ENCODE measurements at regions not wholly inside any gene's neighbourhood (a gene's known extent, or its start where the extent isn't known, plus 50 kb on each side); places are given as distances from the start of the nearest gene placed in this dataset.

DNA sequence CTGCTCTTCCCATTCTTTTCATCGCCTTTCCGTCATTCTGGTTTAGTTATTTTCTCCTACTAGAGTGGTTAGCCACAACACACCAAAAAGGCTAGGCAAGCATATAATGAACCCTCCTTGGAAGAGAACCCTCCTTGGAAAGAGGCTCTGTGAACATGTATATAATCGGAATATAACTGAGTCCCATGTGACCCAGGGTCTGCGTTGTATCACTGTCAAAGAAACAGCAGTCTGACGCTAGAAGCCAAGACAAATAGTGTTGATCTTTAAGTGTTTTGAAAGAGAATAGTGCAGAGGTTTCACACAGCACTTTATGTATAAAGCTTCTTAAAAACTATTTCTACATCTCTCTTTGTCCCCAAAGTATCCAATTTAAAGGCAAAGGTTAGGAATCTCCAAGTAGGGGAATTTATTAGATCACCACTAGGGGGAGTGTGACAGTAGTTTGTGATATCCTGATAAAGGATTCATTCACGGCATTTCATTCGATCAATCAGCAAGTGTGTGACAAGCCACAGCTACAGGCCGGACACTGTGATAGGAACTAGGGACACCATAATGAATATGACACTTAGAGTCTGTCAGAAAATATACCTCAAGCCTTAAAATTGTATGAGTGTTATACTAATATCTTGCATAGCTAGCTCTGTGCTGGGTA is 395.3 kb downstream of the CD109 start:
- POLR2A ChIA-PET, result no interaction called here
- H3K4me3 Mint-ChIP-seq, result no peak overlapping the region
- CTCF ChIA-PET, result interaction anchor here (0.7 to 5.0 kb wide), 10 partner anchors 13 to 1118 kb away, joined by 3 to 53 read pairs (median 3); no protein-coding TSS in a partner anchor

DNA sequence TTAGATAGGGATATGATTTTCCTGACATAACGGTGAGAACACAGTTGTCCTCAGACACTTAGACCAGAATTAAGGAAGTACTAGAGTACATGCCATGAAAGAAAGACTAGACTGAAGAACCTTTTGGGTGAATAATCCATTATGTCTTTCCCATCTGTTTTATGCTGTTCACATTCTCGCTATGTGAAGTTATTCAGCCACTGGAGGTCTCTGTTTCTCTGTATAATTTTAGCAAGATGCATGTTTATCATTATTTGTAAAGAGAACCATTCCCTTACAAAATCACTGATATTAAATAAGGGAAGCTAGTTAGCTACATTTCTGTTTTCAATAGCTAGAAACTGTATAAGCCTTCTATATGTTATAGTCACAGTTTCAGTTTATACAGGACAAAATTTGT is 391.9 kb downstream of the CD109 start:
- Mint-ChIP-seq H3K4me1 (no peaks in the 10 kb centered on the region), H3K27me3 (no peaks in the 10 kb centered on the region), H3K4me3 (no peak overlapping the region), H3K9me3 (no peaks in the 10 kb centered on the region), H3K36me3 (ENCODE audit: low read depth) (no peaks in the 10 kb centered on the region), H3K27ac (no peak overlapping the region)
- ChIA-PET CTCF (no interaction called here), POLR2A (no interaction called here)
- DNase-seq, result no peak

More for the DNA sequence above, 395.3 kb downstream of the CD109 start:
- no peak overlapping the region for H3K27ac Mint-ChIP-seq
- DNase-seq, result no peak
- H3K27me3 Mint-ChIP-seq, result no peaks in the 10 kb centered on the region
- H3K4me1 Mint-ChIP-seq, result no peaks in the 10 kb centered on the region
- no peaks in the 10 kb centered on the region for H3K36me3 Mint-ChIP-seq (ENCODE audit: low read depth)
- no peaks in the 10 kb centered on the region for H3K9me3 Mint-ChIP-seq

DNA sequence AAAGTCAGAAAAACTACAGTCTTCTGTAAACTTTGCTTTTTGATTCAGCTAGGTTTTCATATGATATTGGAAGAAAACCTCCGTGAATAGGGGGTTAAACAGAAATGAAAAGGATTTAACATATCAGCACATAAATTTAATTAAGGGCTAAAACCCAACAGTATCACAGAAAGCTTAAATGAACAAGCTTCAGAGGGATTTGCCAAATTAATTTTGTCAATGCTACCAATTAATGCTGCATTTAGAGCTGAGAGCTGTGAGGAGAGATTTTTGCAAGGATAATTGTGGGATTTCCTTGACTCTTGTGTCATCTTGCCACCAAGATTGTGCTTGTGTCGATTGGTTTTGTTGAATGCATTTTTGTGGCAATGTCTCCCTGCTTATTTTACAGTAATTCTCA is 379.9 kb downstream of the CD109 start:
- DNase-seq, result no peak
- Mint-ChIP-seq H3K36me3 (ENCODE audit: low read depth) (no peaks in the 10 kb centered on the region), H3K27me3 (no peaks in the 10 kb centered on the region), H3K27ac (no peak overlapping the region), H3K4me1 (no peaks in the 10 kb centered on the region), H3K9me3 (no peaks in the 10 kb centered on the region), H3K4me3 (no peak overlapping the region)
- ChIA-PET CTCF (no interaction called here), POLR2A (no interaction called here)

DNA sequence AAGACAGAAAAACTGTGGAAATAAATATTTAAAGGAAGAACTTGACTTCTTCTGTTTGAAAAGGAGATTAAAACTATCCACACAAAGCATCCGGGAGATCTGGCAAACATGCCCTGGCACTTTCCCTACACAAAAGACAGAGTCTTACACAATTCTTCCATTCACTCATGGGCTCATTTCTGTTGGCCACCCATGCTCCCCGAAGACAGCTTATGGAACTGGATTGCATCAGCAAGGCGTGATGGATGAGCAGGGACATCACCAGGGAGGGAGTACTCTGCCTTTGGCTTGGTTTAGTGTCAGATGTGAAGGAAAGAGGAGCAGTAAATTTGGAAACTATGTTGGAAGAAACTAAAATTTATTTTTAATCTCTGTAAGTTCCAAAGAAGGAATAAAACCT is 379.3 kb downstream of the CD109 start:
- DNase-seq, result no peak
- ChIA-PET POLR2A (no interaction called here), CTCF (no interaction called here)
- H3K36me3 Mint-ChIP-seq (ENCODE audit: low read depth), result no peaks in the 10 kb centered on the region
- H3K27me3 Mint-ChIP-seq, result no peaks in the 10 kb centered on the region
- no peaks in the 10 kb centered on the region for H3K4me1 Mint-ChIP-seq
- no peak overlapping the region for H3K27ac Mint-ChIP-seq
- H3K4me3 Mint-ChIP-seq, result no peak overlapping the region
- no peaks in the 10 kb centered on the region for H3K9me3 Mint-ChIP-seq

DNA sequence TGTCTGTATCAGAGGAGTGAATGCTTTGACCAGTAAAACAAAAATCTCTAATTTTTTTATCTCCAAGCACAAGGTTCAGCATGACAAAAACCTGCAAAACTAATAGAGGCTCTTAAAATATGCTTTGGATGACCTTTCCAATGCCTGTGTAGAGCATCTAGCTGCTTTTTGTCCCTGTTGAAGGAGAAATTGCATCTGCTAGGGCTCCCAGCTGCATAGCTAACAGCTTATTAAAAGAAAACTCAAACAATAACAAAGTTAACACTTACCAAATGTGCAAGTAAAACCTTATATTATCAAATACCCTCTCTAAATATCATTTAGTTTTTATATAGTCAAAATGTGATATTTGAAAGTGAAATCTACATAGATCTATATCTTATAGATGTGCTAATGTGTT is 378.6 kb downstream of the CD109 start:
- no peaks in the 10 kb centered on the region for H3K36me3 Mint-ChIP-seq (ENCODE audit: low read depth)
- H3K4me3 Mint-ChIP-seq, result no peak overlapping the region
- no peaks in the 10 kb centered on the region for H3K9me3 Mint-ChIP-seq
- no peaks in the 10 kb centered on the region for H3K4me1 Mint-ChIP-seq
- ChIA-PET CTCF (no interaction called here), POLR2A (no interaction called here)
- no peaks in the 10 kb centered on the region for H3K27me3 Mint-ChIP-seq
- H3K27ac Mint-ChIP-seq, result no peak overlapping the region
- no peak for DNase-seq

DNA sequence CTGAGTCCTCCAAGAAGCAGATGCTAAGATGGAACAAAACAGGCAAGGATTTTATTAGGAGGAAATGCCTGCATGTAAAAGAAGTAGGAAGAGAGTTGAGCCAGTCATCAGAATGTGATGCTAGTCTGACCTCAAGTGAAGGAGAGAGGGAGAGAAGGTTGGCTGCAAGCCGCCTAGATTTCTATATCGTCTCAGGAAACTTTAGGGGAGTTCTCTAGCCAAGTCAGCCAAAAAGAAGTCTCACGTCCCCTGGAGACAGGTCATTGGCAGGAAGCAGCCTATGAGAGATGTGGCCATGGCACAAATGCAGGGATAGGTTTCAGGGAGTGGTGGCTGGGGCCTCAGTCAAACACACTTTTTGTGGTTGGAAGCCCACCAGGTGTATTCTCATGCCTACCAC is 378.0 kb downstream of the CD109 start:
- Mint-ChIP-seq H3K27ac (no peak overlapping the region), H3K4me3 (no peak overlapping the region), H3K36me3 (ENCODE audit: low read depth) (no peaks in the 10 kb centered on the region), H3K27me3 (no peaks in the 10 kb centered on the region), H3K4me1 (no peaks in the 10 kb centered on the region), H3K9me3 (no peaks in the 10 kb centered on the region)
- CTCF ChIA-PET, result no interaction called here
- POLR2A ChIA-PET, result no interaction called here
- DNase-seq, result no peak

DNA sequence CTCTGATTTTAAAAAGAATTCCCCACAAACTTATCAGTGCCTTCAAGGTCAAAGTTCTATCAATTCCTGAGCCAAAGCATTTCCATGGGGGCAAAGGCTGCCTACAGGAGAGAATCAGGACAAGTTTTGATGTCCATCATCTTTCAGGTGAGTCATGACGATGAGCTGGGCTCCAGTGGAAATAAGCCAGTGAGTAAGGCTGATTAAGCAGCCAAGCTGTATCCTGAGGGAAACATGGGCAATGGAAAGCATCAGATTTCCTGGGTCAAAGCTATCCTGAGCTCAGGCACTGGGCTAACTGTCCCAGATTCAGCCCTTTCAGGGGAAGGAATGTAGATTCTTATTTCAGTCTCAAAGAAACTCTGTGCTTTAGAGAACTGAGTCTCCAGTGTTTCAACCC is 377.4 kb downstream of the CD109 start:
- Mint-ChIP-seq H3K27ac (no peak overlapping the region), H3K36me3 (ENCODE audit: low read depth) (no peaks in the 10 kb centered on the region), H3K27me3 (no peaks in the 10 kb centered on the region), H3K9me3 (no peaks in the 10 kb centered on the region), H3K4me3 (no peak overlapping the region), H3K4me1 (no peaks in the 10 kb centered on the region)
- ChIA-PET POLR2A (no interaction called here), CTCF (no interaction called here)
- DNase-seq, result no peak

DNA sequence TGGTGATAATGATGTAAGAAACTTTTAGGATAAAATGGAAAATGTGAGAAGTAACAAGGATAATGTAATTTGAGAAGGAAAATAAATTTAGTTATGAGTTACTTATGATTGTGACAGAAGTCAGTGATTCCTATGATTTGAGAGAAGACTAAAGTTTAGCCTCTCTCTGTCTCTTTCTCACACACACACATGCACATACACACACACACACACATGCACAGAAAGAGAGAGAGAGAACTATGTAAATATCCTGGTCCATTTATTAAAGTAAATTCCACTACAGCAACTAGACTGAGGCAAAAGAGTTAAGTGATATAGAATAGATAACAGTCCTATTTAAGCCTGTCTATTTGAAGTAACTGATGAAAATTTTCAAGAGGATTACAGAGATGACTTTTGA is 375.2 kb downstream of the CD109 start:
- Mint-ChIP-seq H3K9me3 (no peaks in the 10 kb centered on the region), H3K27ac (no peak overlapping the region), H3K36me3 (ENCODE audit: low read depth) (no peaks in the 10 kb centered on the region), H3K4me1 (no peaks in the 10 kb centered on the region), H3K27me3 (peaks cover 2% of the 10 kb centered on the region), H3K4me3 (no peak overlapping the region)
- no peak for DNase-seq
- POLR2A ChIA-PET, result no interaction called here
- CTCF ChIA-PET, result no interaction called here

DNA sequence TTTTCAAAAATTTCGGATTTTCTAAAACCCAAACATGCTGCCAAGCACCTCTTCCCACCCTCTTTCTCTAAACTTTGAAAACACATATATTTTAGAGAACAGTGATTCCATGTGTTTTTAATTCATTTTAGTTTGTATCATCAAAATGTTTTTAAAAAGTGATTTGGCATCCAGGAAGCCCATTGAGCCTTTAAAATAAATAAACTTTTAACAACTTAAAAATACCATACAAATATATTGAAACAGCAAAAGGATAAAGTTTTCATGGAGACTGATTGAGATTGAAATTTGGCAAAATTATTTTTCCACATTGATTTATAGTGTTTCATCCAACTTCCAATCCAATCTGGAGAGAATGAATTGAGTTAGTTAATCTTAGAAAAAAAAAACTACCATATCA is 374.7 kb downstream of the CD109 start:
- Mint-ChIP-seq H3K27me3 (peaks cover 3% of the 10 kb centered on the region), H3K4me3 (no peak overlapping the region), H3K4me1 (no peaks in the 10 kb centered on the region), H3K36me3 (ENCODE audit: low read depth) (no peaks in the 10 kb centered on the region), H3K9me3 (no peaks in the 10 kb centered on the region), H3K27ac (no peak overlapping the region)
- ChIA-PET POLR2A (no interaction called here), CTCF (no interaction called here)
- no peak for DNase-seq

DNA sequence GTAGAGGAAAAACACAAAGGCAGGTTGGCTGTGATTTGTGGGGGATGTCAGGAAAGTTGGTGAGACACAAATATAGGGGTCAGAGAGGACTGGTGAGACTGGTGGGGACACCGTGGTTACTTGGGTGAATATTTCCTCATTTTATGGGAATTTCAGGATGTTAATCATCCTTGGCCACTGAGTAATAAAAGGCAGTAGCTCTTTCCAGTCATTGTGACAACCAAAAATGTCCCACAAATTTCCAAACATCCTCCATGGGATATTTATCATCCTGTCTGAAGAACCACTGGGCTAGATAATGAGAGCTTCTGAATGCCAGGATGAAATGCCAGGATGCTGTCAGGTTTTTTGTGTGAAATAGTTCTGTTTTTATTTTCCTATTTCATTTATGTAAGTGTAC is 374.1 kb downstream of the CD109 start:
- no peak for DNase-seq
- ChIA-PET POLR2A (no interaction called here), CTCF (interaction anchor here (0.8 kb wide), 1 partner anchor 21 kb away, joined by 3 read pairs; no protein-coding TSS in a partner anchor)
- Mint-ChIP-seq H3K27me3 (peaks cover 3% of the 10 kb centered on the region), H3K9me3 (no peaks in the 10 kb centered on the region), H3K36me3 (ENCODE audit: low read depth) (no peaks in the 10 kb centered on the region), H3K4me1 (no peaks in the 10 kb centered on the region), H3K4me3 (no peak overlapping the region), H3K27ac (no peak overlapping the region)

DNA sequence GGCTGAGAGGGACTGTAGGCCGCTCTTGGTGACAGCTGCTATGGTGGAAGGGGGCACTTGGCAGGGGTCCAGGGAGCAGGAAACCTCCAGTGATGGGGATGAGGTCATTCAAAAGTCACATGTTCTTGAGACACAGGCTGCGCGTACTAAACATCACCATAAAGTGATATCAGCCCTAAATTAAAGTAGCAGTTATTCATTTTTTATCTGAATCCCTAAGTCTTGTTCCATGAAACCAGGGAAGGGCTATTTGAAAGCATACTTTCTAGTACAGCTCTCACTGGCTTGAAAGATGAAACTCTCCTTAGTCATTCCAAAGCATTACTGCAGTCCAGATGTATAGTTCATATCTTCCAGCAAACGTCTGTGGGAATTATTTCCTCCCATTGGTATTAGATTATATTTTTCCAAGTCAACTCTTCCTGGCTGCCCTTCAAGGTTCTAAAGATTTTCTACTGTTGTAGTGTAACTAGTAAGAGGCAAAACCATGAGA is 373.1 kb downstream of the CD109 start:
- POLR2A ChIA-PET, result no interaction called here
- Mint-ChIP-seq H3K36me3 (ENCODE audit: low read depth) (no peaks in the 10 kb centered on the region), H3K27ac (no peak overlapping the region), H3K4me1 (no peaks in the 10 kb centered on the region), H3K27me3 (peaks cover 3% of the 10 kb centered on the region), H3K4me3 (no peak overlapping the region), H3K9me3 (no peaks in the 10 kb centered on the region)
- CTCF ChIA-PET, result no interaction called here
- DNase-seq, result no peak

DNA sequence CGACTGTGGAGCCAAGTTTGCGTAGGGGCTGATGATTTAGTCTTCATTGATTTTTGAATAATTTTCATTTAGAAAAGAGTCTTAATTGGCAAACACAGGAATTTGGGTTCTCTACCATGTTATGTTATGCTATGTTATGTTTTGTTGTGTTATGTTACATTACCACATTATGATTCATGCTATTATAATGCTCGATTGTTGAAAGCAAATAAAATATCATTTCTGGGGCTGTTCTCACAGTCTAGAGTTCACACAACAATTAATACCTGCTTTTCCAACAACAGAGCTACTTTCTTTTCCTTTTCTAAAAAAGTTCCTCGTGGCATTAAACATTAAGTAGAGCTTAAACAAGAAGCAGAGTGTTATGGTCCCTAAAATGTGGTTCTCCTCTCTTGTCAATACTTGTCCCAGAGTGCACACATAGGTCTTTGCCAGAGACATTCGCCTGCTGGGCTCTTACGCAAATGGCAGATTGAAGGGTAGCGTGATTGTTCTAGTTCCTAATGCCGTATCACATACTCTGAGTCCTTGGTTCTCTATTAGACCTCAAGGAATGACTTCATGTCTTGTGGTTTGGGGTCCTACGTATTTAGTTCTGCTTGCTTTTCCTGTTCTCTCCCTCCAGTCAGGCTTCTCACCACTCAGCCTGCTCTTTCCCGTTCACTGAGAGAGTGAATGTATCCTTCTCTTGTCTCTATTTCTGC is 370.3 kb downstream of the CD109 start:
- Mint-ChIP-seq H3K4me1 (no peaks in the 10 kb centered on the region), H3K4me3 (no peak overlapping the region), H3K9me3 (no peaks in the 10 kb centered on the region), H3K36me3 (ENCODE audit: low read depth) (no peaks in the 10 kb centered on the region), H3K27ac (no peak overlapping the region), H3K27me3 (peaks cover 3% of the 10 kb centered on the region)
- no peak for DNase-seq
- ChIA-PET POLR2A (no interaction called here), CTCF (no interaction called here)

DNA sequence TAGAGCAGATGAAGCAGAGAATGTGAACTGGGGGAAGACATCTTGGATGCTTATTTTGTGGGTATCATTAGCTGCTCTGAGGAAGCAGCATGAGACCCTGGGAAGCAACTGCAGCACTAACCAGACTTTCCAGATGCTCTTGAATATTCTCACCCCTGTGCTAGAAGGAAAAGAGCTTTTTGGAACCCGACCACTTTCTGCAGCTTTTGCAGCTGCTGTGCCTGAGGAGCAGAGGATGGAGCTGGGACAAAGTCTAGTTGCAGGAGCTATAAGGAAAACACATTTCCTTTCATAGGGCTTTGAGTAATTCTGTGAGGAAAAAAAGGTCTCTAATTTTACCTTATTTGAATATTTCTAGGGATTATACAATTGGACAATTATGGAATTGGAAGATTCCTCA is 369.7 kb downstream of the CD109 start:
- peaks cover 3% of the 10 kb centered on the region for H3K27me3 Mint-ChIP-seq
- ChIA-PET CTCF (no interaction called here), POLR2A (no interaction called here)
- no peak overlapping the region for H3K4me3 Mint-ChIP-seq
- H3K9me3 Mint-ChIP-seq, result no peaks in the 10 kb centered on the region
- H3K36me3 Mint-ChIP-seq (ENCODE audit: low read depth), result no peaks in the 10 kb centered on the region
- no peak for DNase-seq
- no peaks in the 10 kb centered on the region for H3K4me1 Mint-ChIP-seq
- H3K27ac Mint-ChIP-seq, result no peak overlapping the region

DNA sequence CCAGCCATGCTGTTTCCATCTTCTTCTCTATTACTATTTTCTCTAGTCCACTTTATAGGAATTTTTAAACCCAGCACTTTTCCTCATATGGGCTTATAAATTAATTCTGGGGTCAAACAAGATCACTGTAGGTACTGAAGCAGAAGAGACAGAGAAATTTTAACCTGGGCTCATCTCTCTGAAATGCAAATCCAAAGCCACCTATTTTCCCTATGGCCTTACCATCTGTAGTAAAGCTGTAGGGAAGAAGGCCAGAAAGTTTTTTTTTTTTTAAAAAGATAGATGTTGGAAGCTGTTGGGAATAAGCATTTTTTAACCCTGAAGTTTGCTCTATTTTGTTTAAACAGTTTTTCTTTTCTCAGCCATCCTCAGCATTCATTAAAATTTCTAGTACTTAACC is 367.4 kb downstream of the CD109 start:
- Mint-ChIP-seq H3K36me3 (ENCODE audit: low read depth) (no peaks in the 10 kb centered on the region), H3K4me3 (no peak overlapping the region), H3K4me1 (no peaks in the 10 kb centered on the region), H3K27ac (no peak overlapping the region), H3K9me3 (no peaks in the 10 kb centered on the region), H3K27me3 (peaks cover 3% of the 10 kb centered on the region)
- no peak for DNase-seq
- CTCF ChIA-PET, result no interaction called here
- POLR2A ChIA-PET, result no interaction called here

Data from activated CD4-positive, alpha-beta memory T cell treated with anti-CD3 and anti-CD28 coated beads, Interleukin-2, amount 10 ng/mL, durations not matched to agents 7 days and 5 days (primary cell).